ENCODE measurements at regions not wholly inside any gene's neighbourhood (a gene's known extent, or its start where the extent isn't known, plus 50 kb on each side); places are given as distances from the start of the nearest gene placed in this dataset.

DNA sequence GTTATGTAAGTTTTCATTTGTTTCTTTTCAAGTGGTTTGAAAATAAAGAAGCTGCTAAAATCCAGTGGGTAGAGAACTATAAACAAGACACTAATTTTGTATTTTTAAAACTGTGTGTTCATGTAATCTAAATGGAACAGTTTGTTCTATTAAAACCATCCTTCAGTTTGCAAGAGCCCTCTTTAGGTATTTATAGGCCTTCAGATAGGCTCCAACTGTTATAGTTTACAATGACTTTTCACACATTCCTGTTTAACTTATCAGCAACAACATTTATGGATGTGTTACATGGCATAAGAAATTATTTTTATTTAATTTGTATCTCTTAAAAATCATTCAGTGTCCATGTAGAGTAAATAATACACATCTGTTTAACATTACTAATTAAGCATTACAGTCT lies 126.7 kb upstream of the SLCO6A1 start:
- TF ChIP-seq NFYB (CRISPR knock-in tag; conservative IDR thresholded peaks at IDR 0.05; ENCODE audit: low read depth) (no peak), ZNF121 (CRISPR knock-in tag; IDR thresholded peaks at IDR 0.05) (no peak), CREB1 (CRISPR knock-in tag; IDR thresholded peaks at IDR 0.05) (no peak), MAX (CRISPR knock-in tag; IDR thresholded peaks at IDR 0.05) (no peak)
- TF ChIP-seq, protein P1, sequence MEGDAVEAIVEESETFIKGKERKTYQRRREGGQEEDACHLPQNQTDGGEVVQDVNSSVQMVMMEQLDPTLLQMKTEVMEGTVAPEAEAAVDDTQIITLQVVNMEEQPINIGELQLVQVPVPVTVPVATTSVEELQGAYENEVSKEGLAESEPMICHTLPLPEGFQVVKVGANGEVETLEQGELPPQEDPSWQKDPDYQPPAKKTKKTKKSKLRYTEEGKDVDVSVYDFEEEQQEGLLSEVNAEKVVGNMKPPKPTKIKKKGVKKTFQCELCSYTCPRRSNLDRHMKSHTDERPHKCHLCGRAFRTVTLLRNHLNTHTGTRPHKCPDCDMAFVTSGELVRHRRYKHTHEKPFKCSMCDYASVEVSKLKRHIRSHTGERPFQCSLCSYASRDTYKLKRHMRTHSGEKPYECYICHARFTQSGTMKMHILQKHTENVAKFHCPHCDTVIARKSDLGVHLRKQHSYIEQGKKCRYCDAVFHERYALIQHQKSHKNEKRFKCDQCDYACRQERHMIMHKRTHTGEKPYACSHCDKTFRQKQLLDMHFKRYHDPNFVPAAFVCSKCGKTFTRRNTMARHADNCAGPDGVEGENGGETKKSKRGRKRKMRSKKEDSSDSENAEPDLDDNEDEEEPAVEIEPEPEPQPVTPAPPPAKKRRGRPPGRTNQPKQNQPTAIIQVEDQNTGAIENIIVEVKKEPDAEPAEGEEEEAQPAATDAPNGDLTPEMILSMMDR (IDR thresholded peaks at IDR 0.05) = no peak

All from WTC11 (cell line).